AG08395 (cell line): ENCODE measurements at regions not wholly inside any gene's neighbourhood (a gene's known extent, or its start where the extent isn't known, plus 50 kb on each side); places are given as distances from the start of the nearest gene placed in this dataset.
A peak's percentile ranks its signal among the peaks of the same experiment; 100 is the strongest.
"Not testable (repeated sequence)": the region's sequence is repeated elsewhere in the genome, so short reads cannot be mapped to it uniquely, and the experiment has no call there.

Experiments used
- DNase-seq: peaks from one replicate; pipeline ENCODE4 v3.0.0; 2012; ENCODE audit warnings: mixed read lengths, low spot score

DNA sequence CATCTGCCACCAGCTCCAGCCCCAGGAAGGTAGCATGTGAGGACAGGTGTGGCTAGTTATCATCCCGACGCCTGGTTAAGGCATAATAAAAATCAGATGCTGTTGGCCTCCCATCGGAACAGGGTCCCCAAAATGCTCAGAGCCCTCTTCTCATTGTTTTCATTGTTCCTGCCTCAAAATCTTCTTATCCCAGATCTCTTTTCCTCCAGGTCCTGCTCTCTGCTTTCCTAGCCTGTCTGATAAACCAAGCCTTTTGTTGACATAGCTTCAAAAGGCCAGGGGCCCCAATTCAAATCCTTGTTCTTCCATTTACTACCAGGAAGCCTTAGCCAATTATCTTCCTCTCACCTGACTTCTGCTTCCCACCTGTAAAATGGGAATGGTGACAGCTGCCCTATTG, 130.1 kb upstream of the ADRA1B start:
- no peak for DNase-seq

GRCh38 chr5:159786901-159787691, 129.2 kb upstream of the ADRA1B start:
- DNase-seq: peak; percentile 89

DNA sequence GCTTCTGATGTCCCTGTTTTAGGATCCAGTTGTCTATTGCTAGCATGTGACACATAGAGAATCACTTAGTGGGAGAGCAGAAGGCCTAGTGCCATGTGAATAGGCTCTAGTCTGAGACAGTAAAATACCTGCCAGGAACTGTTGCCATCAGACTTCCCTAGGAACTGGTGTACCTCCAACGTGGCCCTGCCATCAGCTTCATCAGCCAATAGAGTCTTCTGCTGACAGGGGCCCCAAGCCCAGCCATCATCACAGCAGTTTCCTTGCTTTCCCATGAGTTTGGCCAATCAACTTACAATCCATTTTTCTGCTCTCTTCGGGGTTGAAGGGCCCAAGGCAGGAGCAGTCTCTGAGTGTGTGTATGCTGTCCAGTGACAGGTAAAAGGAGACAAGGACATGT, 128.4 kb upstream of the ADRA1B start:
- no peak for DNase-seq

DNA sequence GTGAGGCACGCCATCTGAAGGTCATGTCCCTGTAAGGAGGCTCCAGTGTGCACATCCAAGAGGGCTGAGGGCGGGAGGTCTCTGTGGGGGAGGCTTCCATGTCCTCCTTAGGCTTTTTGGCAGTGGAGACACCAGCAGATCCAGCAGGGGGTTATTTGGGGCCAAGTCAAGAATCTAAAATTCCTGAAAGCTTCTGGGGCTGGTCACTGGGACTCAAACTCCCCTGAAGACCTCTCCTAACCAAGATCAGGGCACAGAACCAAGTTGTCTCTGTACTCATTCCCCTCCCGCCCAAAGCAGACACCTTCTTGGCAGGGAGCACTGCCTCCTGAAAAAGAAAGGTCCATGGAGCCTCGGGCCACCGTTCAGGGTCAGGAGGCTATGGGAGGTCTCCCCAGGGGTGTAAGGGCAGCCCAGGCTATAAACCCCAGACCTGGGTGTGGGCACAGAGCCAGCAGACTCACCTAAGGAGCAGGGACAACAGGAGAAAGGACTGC, 127.4 kb upstream of the ADRA1B start:
- DNase-seq: no peak

- no peak for DNase-seq
Measured at GRCh38 chr5:159792180-159792579, 124.1 kb upstream of the ADRA1B start.

GRCh38 chr5:159797261-159797970, 118.9 kb upstream of the ADRA1B start:
- no peak for DNase-seq

DNA sequence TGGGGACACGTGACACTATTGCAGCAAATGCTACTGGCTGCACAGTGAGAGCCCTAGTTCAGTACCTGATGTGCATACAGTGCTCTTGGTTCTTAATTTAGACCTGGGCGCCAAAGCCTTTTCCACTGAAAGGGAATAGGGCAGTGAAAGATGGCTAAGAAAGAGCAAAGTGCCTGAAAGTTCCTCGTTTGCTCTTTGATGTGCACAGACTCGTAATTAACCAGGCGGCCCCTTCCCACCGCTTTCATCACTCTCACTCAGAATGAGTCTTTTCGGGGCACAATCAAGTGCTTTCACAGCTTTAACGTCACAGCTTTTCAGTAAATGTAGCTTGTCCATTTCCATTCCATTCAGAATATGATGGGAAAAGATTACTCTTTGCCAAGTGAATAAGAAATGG, 116.6 kb upstream of the ADRA1B start:
- no peak for DNase-seq

GRCh38 chr5:159800131-159800840, 116.0 kb upstream of the ADRA1B start:
- no peak for DNase-seq

DNA sequence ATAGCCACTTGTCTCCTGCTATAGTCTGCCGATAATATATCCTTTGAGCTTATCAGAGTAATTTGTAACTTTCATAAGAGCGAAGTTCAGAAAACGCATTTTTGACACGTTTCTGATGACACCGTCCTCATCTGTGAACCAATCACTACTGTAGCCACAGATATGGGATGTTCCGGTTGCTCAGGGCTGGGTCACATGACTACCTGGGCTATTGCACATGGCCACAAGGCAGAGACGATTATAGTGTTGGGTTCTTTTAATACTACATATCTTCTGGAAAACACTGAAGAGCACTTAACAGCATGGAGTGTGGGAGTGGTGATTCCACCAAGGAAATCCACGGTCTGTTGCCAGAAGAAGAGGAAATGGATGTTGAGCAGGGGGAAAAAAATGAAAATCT, 115.0 kb upstream of the ADRA1B start:
- no peak for DNase-seq

- no peak for DNase-seq
Measured at GRCh38 chr5:159802661-159803060, 113.6 kb upstream of the ADRA1B start.

- DNase-seq: no peak
Measured at GRCh38 chr5:159804121-159804520, 112.2 kb upstream of the ADRA1B start.

DNA sequence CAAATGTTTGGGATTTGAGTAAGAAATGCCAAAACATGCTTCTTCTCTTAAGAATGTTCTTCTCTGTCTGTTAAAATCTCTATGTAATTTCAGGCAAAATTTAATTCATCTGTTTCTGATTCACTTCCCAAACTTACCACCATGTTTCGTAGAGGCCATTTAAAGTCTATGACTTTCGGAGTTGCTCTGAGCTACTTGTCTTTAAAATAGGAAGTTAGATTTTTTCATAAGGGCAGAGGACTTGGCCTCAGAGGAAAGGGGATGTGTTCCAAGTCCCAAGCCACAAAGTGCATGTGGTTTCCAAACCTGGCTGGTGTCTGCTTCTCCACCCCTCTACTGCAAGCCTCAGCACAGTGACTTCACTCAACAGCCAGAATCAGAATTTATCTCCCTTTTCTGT, 111.3 kb upstream of the ADRA1B start:
- peak; percentile 60 for DNase-seq

DNA sequence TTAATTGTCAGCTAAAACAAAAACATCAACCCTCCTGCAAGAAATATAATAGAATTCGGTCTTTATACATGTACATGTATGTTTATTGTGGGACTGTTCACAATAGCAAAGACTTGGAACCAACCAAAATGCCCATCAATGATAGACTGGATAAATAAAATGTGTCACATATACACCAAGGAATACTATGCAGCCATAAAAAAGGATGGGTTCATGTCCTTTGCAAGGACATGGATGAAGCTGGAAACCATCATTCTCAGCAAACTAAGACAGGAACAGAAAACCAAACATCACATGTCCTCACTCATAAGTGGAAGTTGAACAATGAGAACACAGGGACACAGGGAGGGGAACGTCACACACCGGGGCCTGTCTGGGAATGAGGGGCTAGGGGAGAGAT, 109.1 kb upstream of the ADRA1B start:
- DNase-seq: not testable (repeated sequence)

DNA sequence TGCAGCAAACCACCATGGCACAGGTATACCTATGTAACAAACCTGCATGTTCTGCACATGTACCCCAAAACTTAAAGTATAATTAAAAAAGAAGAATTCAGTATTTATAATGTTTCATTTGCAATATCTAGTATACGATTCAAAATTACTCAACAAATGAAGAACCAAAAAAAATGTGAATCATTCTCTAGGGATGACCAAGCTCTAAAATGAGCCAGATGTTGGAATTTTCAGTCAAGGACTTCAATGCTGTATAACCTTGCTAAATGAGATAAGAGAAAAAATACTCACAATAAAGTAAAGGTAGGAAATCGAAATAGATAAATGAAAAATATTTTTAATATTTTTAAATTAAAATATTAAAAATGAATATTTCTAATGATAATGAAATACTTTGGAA, 108.7 kb upstream of the ADRA1B start:
- DNase-seq: no peak

- DNase-seq: no peak
Measured at GRCh38 chr5:159811712-159812111, 104.6 kb upstream of the ADRA1B start.

DNA sequence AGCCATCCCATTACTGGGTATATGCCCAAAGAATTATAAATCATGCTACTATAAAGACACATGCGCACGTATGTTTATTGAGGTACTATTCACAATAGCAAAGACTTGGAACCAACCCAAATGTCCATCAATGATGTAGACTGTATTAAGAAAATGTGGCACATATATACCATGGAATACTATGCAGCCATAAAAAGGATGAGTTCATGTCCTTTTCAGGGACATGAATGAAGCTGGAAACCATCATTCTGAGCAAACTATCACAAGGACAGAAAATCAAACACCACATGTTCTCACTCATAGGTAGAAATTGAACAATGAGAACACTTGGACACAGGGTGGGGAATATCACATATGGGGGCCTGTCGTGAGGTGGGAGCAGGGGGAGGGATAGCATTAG, 103.5 kb upstream of the ADRA1B start:
- DNase-seq: not testable (repeated sequence)

DNA sequence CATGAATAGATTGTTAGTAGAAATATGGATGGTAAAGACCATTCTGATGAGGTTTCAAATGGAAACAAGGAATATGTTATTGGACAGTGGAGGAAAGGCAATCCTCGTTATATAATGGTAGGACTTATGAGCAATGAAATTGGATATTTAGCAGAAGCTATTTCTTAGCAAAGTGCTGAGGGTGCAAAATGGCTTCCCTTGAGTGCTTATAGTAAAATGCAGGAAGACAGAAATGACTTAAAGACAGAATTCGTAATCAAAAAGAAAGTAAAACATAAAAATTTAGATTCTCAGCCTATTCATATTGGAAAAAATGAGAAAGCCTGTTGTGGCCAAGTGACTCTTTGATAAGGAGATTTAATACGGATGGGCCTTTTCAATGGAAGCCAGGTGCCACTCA, 102.1 kb upstream of the ADRA1B start:
- no peak for DNase-seq

DNA sequence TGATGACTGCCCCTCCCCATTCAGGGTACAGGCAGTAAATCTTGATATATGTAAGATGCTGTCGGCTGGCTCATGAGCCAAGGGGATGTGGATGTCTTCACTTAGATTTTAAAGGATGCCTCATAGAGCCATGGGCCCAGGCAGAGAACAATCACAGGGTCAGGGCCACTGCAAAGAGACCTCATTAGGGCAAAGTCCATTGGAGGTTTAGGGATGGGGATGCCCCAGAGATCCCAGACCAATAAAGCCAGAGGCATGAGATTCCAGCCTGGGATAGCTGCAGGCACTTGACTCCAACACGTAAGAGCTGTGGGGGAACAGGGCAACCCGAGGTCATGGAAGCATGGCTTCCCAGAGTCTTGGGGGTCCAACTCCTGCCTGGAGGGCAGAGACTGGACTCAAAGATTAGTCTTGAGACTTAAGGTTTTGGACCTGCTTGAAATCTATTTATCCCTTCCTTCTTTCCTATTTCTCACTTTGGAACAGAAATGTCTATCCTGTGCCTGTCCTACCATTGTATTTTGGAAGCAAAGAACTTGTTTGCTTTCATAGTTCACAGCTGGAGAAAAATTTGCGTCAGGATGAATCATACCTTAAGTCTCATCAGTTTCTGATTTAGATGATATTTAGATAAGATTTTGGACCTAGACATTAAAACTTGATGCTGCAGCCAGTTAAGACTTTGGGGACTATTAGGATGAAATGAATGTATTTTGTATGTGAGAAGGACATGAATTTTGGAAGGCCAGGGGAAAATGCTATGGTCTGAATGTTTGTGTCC, 101.3 kb upstream of the ADRA1B start:
- no peak for DNase-seq

DNA sequence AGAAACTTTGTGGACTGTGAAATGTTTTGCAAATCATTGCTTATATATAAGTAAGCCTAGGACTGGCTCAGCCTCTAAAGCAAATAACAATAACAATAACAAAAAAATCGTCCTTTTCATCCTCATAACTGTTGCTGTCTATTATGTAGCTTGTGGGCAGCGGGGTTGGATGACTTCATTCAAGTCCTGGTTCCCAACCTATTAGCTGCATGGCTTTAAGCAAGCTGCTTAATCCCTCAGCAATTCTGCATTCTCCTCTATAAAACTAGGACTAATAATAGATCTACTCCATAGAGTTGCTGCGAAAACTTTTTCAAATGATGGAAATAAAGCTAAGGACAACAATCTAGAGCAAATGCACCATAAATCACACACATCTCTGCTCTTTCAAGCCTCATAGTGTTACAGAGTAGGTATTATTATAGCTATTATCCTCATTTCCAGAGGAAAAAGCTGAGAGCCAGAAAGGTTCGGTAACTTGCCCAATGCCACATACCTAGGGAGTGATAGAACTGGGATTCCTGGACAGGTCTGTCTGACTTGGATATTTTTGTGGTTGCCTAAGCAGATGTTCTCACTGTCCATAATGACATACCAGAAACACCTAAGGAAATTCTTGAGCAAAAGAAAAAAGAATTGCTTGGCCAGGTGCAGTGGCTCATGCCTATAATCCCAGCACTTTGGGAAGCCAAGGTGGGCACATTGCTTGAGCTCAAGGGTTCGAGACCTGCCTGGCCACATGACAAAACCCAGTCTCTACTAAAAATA, 98.8 kb upstream of the ADRA1B start:
- DNase-seq: no peak

DNA sequence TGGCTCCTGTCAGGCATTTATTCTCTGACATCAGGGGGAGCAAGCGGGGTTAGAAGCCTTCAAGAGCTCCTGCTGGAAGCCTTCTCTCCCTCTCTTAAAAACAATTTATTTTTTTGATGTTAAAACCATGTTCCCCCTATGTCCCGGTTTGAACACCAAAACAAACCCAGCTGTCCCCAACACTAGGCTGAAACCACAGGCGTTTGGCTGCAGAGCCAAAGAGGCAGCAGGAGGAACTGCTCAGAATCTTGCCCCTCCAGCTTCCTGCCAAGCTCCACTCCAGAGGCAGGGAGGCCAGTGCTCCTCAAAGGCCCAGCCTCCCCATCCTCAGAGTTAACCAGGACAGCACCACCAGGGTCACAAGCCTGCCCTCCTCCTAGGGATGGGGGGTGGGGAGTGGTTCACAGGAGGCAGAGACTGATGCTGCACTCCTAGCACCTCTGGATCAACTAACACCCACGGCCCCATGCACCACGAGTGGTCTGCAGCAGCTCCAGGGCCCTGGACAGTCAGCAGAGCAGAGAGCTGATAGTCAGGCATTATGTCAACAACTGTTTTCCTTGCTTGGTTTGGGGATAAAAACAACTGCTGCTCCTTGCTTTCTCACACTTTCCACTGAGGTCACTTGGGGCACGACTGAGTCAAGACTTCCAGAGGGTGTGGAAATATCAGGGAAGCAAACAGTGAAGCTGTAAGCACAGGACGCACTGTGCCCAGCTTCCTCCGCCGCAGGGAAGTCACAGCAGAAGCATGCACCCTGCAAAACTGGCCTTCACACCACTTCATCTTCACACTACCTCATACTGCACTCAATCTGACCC, 96.5 kb upstream of the ADRA1B start:
- peak; percentile 71 for DNase-seq
